Neuronal stem cell (in vitro differentiated cells): ENCODE measurements at regions not wholly inside any gene's neighbourhood (a gene's known extent, or its start where the extent isn't known, plus 50 kb on each side); places are given as distances from the start of the nearest gene placed in this dataset.

Experiments
- DNase-seq: peaks from one replicate; pipeline ENCODE4 v3.0.0-alpha.2; 2013; ENCODE audit warnings: low spot score
- H2AFZ ChIP-seq: one replicate; pipeline ENCODE4 v1.6.1; 2013; ENCODE audit warnings: mild to moderate bottlenecking, low read length, inconsistent platforms
- H2AK5ac ChIP-seq: 2 replicates; pipeline ENCODE4 v1.6.1; 2013; ENCODE audit warnings: low read depth, mild to moderate bottlenecking, inconsistent platforms, low read length, moderate library complexity, mixed read lengths
- H2BK120ac ChIP-seq: 2 replicates; pipeline ENCODE4 v1.6.1; 2013; ENCODE audit warnings: low read depth, mild to moderate bottlenecking, inconsistent platforms, low read length, moderate library complexity, mixed read lengths
- H2BK12ac ChIP-seq: one replicate; pipeline ENCODE4 v1.6.1; 2013; ENCODE audit warnings: low read length, inconsistent platforms
- H2BK15ac ChIP-seq: 2 replicates; pipeline ENCODE4 v1.6.1; 2013; ENCODE audit warnings: mild to moderate bottlenecking, low read length, inconsistent platforms, mixed read lengths
- H2BK5ac ChIP-seq: one replicate; pipeline ENCODE4 v1.6.1; 2013; ENCODE audit warnings: inconsistent platforms, mild to moderate bottlenecking, low read length, moderate library complexity
- H3K14ac ChIP-seq: one replicate; pipeline ENCODE4 v1.6.1; 2013; ENCODE audit warnings: low read length, inconsistent platforms
- H3K18ac ChIP-seq: 2 replicates; pipeline ENCODE4 v1.6.1; 2013; ENCODE audit warnings: low read length, inconsistent platforms
- H3K23ac ChIP-seq: 2 replicates; pipeline ENCODE4 v1.6.1; 2013; ENCODE audit warnings: low read depth, mild to moderate bottlenecking, mixed read lengths, low read length, inconsistent platforms; ENCODE audit not compliant: poor library complexity
- H3K27ac ChIP-seq: replicated peaks from 3 replicates; pipeline ENCODE4 v1.5.1; 2013; ENCODE audit warnings: low read length, inconsistent platforms
- H3K27me3 ChIP-seq, 3 experiments: 2 replicates each; pipeline ENCODE4 v1.6.1; 2013; ENCODE audit warnings: low read length in 3 of 3, mild to moderate bottlenecking in 2 of 3, inconsistent platforms in 1 of 3, low read depth in 1 of 3, mixed read lengths in 1 of 3, moderate library complexity in 1 of 3; ENCODE audit not compliant: control insufficient read depth in 3 of 3, insufficient read depth in 3 of 3
- H3K36me3 ChIP-seq, 2 donors: replicated peaks in 1 of 2; 2 replicates each; pipeline ENCODE4 v1.6.1; 2013; ENCODE audit warnings: low read length in 2 of 2; ENCODE audit not compliant: control insufficient read depth in 2 of 2, insufficient read depth in 2 of 2
- H3K4ac ChIP-seq: 2 replicates; pipeline ENCODE4 v1.6.1; 2013; ENCODE audit warnings: inconsistent platforms, mild to moderate bottlenecking, low read length, moderate library complexity
- H3K4me1 ChIP-seq, 2 donors: 1 replicate in 1 of 2; 2 replicates in 1 of 2; pipeline ENCODE4 v1.6.1; 2013; ENCODE audit warnings: low read length in 2 of 2, low read depth in 1 of 2; ENCODE audit not compliant: control insufficient read depth in 2 of 2, insufficient read depth in 1 of 2
- H3K4me2 ChIP-seq: one replicate; pipeline ENCODE4 v1.6.1; 2013; ENCODE audit warnings: mild to moderate bottlenecking, low read length, inconsistent platforms; ENCODE audit not compliant: insufficient read depth, poor library complexity, severe bottlenecking
- H3K4me3 ChIP-seq, 2 donors: 2 replicates each; pipeline ENCODE4 v1.5.1; 2013; ENCODE audit warnings: low read length in 2 of 2, mild to moderate bottlenecking in 2 of 2, inconsistent platforms in 1 of 2, moderate library complexity in 1 of 2
- H3K79me1 ChIP-seq: one replicate; pipeline ENCODE4 v1.6.1; 2013; ENCODE audit warnings: low read depth, mild to moderate bottlenecking, inconsistent platforms, low read length, moderate library complexity
- H3K9ac ChIP-seq: one replicate; pipeline ENCODE4 v1.6.1; 2013; ENCODE audit warnings: mild to moderate bottlenecking, low read depth, low read length, inconsistent platforms; ENCODE audit not compliant: poor library complexity
- H3K9me3 ChIP-seq, 2 donors: replicated peaks in 1 of 2; 2 replicates each; pipeline versions ENCODE3 to v1.6.1; 2013; ENCODE audit warnings: low read length in 2 of 2, mild to moderate bottlenecking in 2 of 2, inconsistent platforms in 1 of 2, low read depth in 1 of 2, mixed read lengths in 1 of 2, moderate library complexity in 1 of 2; ENCODE audit not compliant: control insufficient read depth in 2 of 2, insufficient read depth in 1 of 2
- H4K8ac ChIP-seq: one replicate; pipeline ENCODE4 v1.6.1; 2013; ENCODE audit warnings: low read depth, mild to moderate bottlenecking, inconsistent platforms, low read length, moderate library complexity
- H4K91ac ChIP-seq: one replicate; pipeline ENCODE4 v1.6.1; 2013; ENCODE audit warnings: low read length, low read depth, mild to moderate bottlenecking, inconsistent platforms; ENCODE audit not compliant: poor library complexity
- WGBS, 2 donors: extraction: QIAGEN DNeasy Blood & Tissue Kit; methylation state at CpG; one replicate each; pipeline ENCODE4 v1.1.7; 2013; ENCODE audit warnings: missing lambda C conversion rate in 2 of 2, mixed read lengths in 1 of 2; ENCODE audit not compliant: insufficient read length in 2 of 2, insufficient replicate concordance in 1 of 2; ENCODE audit errors: extremely low coverage in 2 of 2; 5-methylcytosine and 5-hydroxymethylcytosine counted together

DNA sequence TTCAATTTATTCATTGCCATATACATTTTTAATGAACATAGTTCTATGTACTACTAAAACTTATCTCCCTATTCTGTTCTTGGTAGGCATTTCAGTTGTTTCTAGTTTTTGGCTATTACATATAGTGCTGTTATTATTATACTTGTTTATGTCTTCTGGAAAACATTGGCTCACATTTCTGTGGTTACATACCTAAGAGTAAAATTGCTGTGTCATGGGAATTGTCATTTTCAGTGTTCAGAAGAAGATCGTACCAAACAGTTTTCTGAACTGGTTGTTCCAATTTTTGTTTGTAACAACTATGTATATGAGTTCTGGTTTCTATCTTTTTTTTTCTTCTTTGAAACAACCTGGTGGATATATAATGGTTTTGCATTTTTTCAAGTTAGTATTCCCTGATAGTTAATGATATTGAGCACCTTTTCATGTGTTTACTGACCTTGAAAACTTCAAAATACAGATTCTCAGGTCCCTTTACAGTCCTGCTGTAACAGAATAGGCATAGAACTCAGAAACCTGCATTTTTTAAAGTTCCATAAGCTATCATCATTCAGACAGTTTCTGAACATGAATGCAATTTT lies 230.7 kb downstream of the JRKL start:
- H3K27me3 ChIP-seq = no peaks in the 10 kb centered on the region
- no peak overlapping the region for H2BK120ac ChIP-seq
- no peaks in the 10 kb centered on the region for H3K36me3 ChIP-seq
- H3K27ac ChIP-seq = no peak overlapping the region
- no peak overlapping the region for H3K4me2 ChIP-seq
- no peak overlapping the region for H2AK5ac ChIP-seq
- no peak overlapping the region for H3K23ac ChIP-seq
- no CpG with 5 or more reads among the region's 1 CpG for WGBS, 2 donors
- no peak for DNase-seq
- H3K9ac ChIP-seq = no peak overlapping the region
- H2BK12ac ChIP-seq = no peak overlapping the region
- H3K4me3 ChIP-seq = no peak overlapping the region
- no peak overlapping the region for H2BK15ac ChIP-seq
- no peak overlapping the region for H3K14ac ChIP-seq
- H3K9me3 ChIP-seq = no peaks in the 10 kb centered on the region
- no peaks in the 10 kb centered on the region for H3K79me1 ChIP-seq
- H4K8ac ChIP-seq = no peak overlapping the region
- no peak overlapping the region for H4K91ac ChIP-seq
- H2BK5ac ChIP-seq = no peak overlapping the region
- no peak overlapping the region for H3K4ac ChIP-seq
- H3K18ac ChIP-seq = no peak overlapping the region
- no peaks in the 10 kb centered on the region for H3K4me1 ChIP-seq
- H2AFZ ChIP-seq = no peak overlapping the region

DNA sequence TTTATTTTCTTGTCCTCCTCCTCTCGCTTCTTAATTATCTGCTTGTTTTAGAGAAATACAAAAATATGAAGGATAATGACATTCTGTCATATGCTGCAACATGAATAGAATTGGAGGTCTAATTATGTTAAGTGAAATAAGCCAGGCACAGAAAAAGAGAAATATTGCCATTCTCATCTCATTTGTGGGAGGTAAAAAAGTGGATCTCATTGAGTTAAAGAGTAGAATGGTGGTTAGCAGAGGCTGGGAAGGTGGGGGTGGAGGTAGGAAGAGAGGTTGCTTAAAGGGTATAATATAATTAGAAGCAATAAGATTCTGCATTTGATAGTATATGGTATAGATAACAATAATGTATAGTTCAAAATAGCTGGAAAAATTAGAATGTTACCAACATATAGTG lies 231.3 kb downstream of the JRKL start:
- no peaks in the 10 kb centered on the region for H3K9me3 ChIP-seq
- no peak overlapping the region for H3K9ac ChIP-seq
- H3K4ac ChIP-seq = no peak overlapping the region
- H2BK12ac ChIP-seq = no peak overlapping the region
- H3K4me3 ChIP-seq = no peak overlapping the region
- H3K4me1 ChIP-seq = no peaks in the 10 kb centered on the region
- no peak overlapping the region for H3K18ac ChIP-seq
- no peak overlapping the region for H3K27ac ChIP-seq
- no peak for DNase-seq
- H2BK15ac ChIP-seq = no peak overlapping the region
- H3K23ac ChIP-seq = no peak overlapping the region
- H2BK120ac ChIP-seq = no peak overlapping the region
- WGBS, 2 donors = no CpG with 5 or more reads among the region's 1 CpG
- H2AFZ ChIP-seq = no peak overlapping the region
- H2BK5ac ChIP-seq = no peak overlapping the region
- no peak overlapping the region for H3K4me2 ChIP-seq
- no peaks in the 10 kb centered on the region for H3K79me1 ChIP-seq
- no peak overlapping the region for H4K8ac ChIP-seq
- no peak overlapping the region for H3K14ac ChIP-seq
- no peak overlapping the region for H4K91ac ChIP-seq
- H3K36me3 ChIP-seq = no peaks in the 10 kb centered on the region
- H2AK5ac ChIP-seq = no peak overlapping the region
- no peaks in the 10 kb centered on the region for H3K27me3 ChIP-seq

DNA sequence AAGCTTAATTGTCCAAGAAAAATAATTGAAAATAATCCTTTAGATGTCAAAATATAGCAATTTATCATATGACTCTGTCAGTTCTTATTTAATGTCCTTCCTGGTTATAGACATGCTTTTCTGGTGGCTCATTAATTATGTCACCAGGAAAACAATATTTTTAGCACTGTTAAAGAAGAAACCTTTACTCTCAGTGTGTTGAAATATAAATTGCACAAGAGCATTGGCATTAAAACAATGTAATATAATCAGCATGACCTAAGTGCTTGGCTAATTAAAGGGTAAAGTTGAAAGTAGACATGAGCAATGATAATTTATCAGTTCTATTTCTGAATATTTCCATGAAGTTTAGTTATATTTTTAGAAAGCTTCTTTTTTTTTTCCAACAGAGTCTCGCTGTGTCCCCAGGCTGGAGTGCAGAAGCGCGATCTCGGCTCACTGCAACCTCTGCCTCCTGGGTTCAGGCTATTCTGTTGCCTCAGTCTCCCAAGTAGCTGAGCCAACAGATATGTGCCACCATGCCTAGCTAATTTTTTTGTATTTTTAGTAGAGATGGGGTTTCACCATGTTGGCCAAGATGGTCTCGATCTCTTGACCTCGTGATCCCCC lies 232.3 kb downstream of the JRKL start:
- Histone ChIP-seq H2BK120ac (no peak overlapping the region), H3K23ac (no peak overlapping the region), H3K4ac (no peak overlapping the region), H3K79me1 (no peaks in the 10 kb centered on the region), H2BK5ac (no peak overlapping the region), H3K4me1 (no peaks in the 10 kb centered on the region), H3K27me3 (no peaks in the 10 kb centered on the region), H2BK12ac (no peak overlapping the region), H3K4me2 (no peak overlapping the region), H3K14ac (no peak overlapping the region), H3K9ac (no peak overlapping the region), H3K18ac (no peak overlapping the region), H3K36me3 (no peaks in the 10 kb centered on the region), H3K4me3 (no peak overlapping the region), H4K91ac (no peak overlapping the region), H2BK15ac (no peak overlapping the region), H2AFZ (no peak overlapping the region), H3K9me3 (no peaks in the 10 kb centered on the region), H2AK5ac (no peak overlapping the region), H3K27ac (no peak overlapping the region), H4K8ac (no peak overlapping the region)
- no CpG with 5 or more reads among the region's 6 CpGs for WGBS, 2 donors
- DNase-seq = no peak

DNA sequence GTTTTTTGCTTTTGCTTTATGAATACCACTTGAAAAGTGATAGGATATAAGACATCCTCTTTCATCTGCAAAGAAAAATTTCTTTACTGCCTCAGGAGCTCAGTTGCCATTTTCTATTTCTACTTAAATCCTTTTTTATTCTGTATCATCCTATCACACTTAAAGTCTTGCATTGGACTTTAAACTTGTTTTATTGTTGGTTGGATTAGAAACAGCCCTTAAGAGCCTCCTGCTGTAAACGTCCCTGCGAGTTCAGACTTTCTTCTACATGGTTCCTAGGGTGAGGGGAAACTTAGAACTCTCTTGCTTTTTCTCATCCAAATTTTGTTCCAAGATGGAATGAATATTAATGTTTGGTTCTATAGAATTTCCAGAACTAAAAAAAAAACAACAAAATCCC lies 234.3 kb downstream of the JRKL start:
- WGBS, 2 donors = no CpG with 5 or more reads among the region's 2 CpGs
- H3K27me3 ChIP-seq = no peaks in the 10 kb centered on the region
- H3K9ac ChIP-seq = no peak overlapping the region
- H3K4ac ChIP-seq = no peak overlapping the region
- no peak overlapping the region for H2AK5ac ChIP-seq
- H2BK5ac ChIP-seq = no peak overlapping the region
- H2BK120ac ChIP-seq = no peak overlapping the region
- no peak overlapping the region for H2AFZ ChIP-seq
- no peak for DNase-seq
- no peak overlapping the region for H3K4me3 ChIP-seq
- H3K4me2 ChIP-seq = no peak overlapping the region
- no peak overlapping the region for H3K27ac ChIP-seq
- no peaks in the 10 kb centered on the region for H3K79me1 ChIP-seq
- no peaks in the 10 kb centered on the region for H3K4me1 ChIP-seq
- H3K18ac ChIP-seq = no peak overlapping the region
- no peak overlapping the region for H3K14ac ChIP-seq
- H3K23ac ChIP-seq = no peak overlapping the region
- H3K9me3 ChIP-seq = no peaks in the 10 kb centered on the region
- H2BK15ac ChIP-seq = no peak overlapping the region
- H3K36me3 ChIP-seq = no peaks in the 10 kb centered on the region
- no peak overlapping the region for H4K91ac ChIP-seq
- H2BK12ac ChIP-seq = no peak overlapping the region
- H4K8ac ChIP-seq = no peak overlapping the region
